ENCODE measurements at regions not wholly inside any gene's neighbourhood (a gene's known extent, or its start where the extent isn't known, plus 50 kb on each side); places are given as distances from the start of the nearest gene placed in this dataset.

- dilution Hi-C loops (cut with MboI; ENCODE audit: extremely low pct_ligation_motif_present, low sequenced_read_pairs), result no loop called here
- no peak for DNase-seq (ENCODE audit: low read depth, low spot score)
These were observed 110.1 kb upstream of the KIF5B start for GRCh38 chr10:32166365-32166764.

GRCh38 chr10:32163762-32164148 lies 107.5 kb upstream of the KIF5B start:
- Histone ChIP-seq H3K79me2 (ENCODE audit: control insufficient read depth, insufficient read depth, low read length) (no peaks in the 10 kb centered on the region), H2AFZ (ENCODE audit: control insufficient read depth, low read length) (no peak overlapping the region), H3K9me1 (ENCODE audit: control insufficient read depth, extremely low read depth, insufficient read depth, low read length) (no peaks in the 10 kb centered on the region), H3K27me3 (ENCODE audit: control insufficient read depth, extremely low read depth, insufficient read depth, low read length) (no peaks in the 10 kb centered on the region), H3K9me3 (ENCODE audit: control insufficient read depth, low read depth, low read length) (no peaks in the 10 kb centered on the region), H3K4me2 (ENCODE audit: control insufficient read depth, extremely low read depth, insufficient read depth, low read depth, low read length) (no peak overlapping the region), H3K9ac (ENCODE audit: control insufficient read depth, extremely low read depth, insufficient read depth, low read length) (no peak overlapping the region), H3K27ac (ENCODE audit: control insufficient read depth, insufficient read depth, low read length) (no peak overlapping the region), H3K4me1 (ENCODE audit: control insufficient read depth, extremely low read depth, insufficient read depth, low read length) (no peaks in the 10 kb centered on the region), H4K20me1 (ENCODE audit: control insufficient read depth, extremely low read depth, insufficient read depth, low read length) (no peaks in the 10 kb centered on the region), H3K4me3 (ENCODE audit: control insufficient read depth in 2 of 3, extremely low read depth in 1 of 3, insufficient read depth in 2 of 3, low read depth in 1 of 3, low read length in 3 of 3) (no peak overlapping the region), H3K36me3 (ENCODE audit: control insufficient read depth in 2 of 2, extremely low read depth in 1 of 2, insufficient read depth in 2 of 2, low read length in 2 of 2) (no peaks in the 10 kb centered on the region)
- TF ChIP-seq CTCF (optimal IDR thresholded peaks at IDR 0.05 in 1 of 3, IDR thresholded peaks at IDR 0.05 in 1 of 3, conservative IDR thresholded peaks at IDR 0.05 in 1 of 3; ENCODE audit: extremely low read depth in 1 of 3, insufficient read depth in 2 of 3, low read length in 3 of 3) (no peak), EZH2 (IDR thresholded peaks at IDR 0.05; ENCODE audit: low read length) (no peak)
- DNase-seq (ENCODE audit: low read depth, low spot score), result no peak
- dilution Hi-C loops (cut with MboI; ENCODE audit: extremely low pct_ligation_motif_present, low sequenced_read_pairs), result no loop called here
- FAIRE-seq, result no peak

More at GRCh38 chr10:32166365-32166764, 110.1 kb upstream of the KIF5B start:
- H3K27me3 ChIP-seq (ENCODE audit: control insufficient read depth, extremely low read depth, insufficient read depth, low read length), result no peaks in the 10 kb centered on the region
- peaks cover 4% of the 10 kb centered on the region for H3K4me1 ChIP-seq (ENCODE audit: control insufficient read depth, extremely low read depth, insufficient read depth, low read length)
- no peaks in the 10 kb centered on the region for H3K9me3 ChIP-seq (ENCODE audit: control insufficient read depth, low read depth, low read length)
- no peaks in the 10 kb centered on the region for H3K36me3 ChIP-seq (ENCODE audit: control insufficient read depth in 2 of 2, extremely low read depth in 1 of 2, insufficient read depth in 2 of 2, low read length in 2 of 2)
- H3K4me3 ChIP-seq (ENCODE audit: control insufficient read depth in 2 of 3, extremely low read depth in 1 of 3, insufficient read depth in 2 of 3, low read depth in 1 of 3, low read length in 3 of 3), result no peak overlapping the region
- H3K4me2 ChIP-seq (ENCODE audit: control insufficient read depth, extremely low read depth, insufficient read depth, low read depth, low read length), result no peak overlapping the region
- no peak overlapping the region for H2AFZ ChIP-seq (ENCODE audit: control insufficient read depth, low read length)
- no peak overlapping the region for H3K9ac ChIP-seq (ENCODE audit: control insufficient read depth, extremely low read depth, insufficient read depth, low read length)
- TF ChIP-seq EZH2 (IDR thresholded peaks at IDR 0.05; ENCODE audit: low read length) (no peak), CTCF (optimal IDR thresholded peaks at IDR 0.05 in 1 of 3, IDR thresholded peaks at IDR 0.05 in 1 of 3, conservative IDR thresholded peaks at IDR 0.05 in 1 of 3; ENCODE audit: extremely low read depth in 1 of 3, insufficient read depth in 2 of 3, low read length in 3 of 3) (no peak)
- no peaks in the 10 kb centered on the region for H3K79me2 ChIP-seq (ENCODE audit: control insufficient read depth, insufficient read depth, low read length)
- H3K9me1 ChIP-seq (ENCODE audit: control insufficient read depth, extremely low read depth, insufficient read depth, low read length), result no peaks in the 10 kb centered on the region
- no peak overlapping the region for H3K27ac ChIP-seq (ENCODE audit: control insufficient read depth, insufficient read depth, low read length)
- no peaks in the 10 kb centered on the region for H4K20me1 ChIP-seq (ENCODE audit: control insufficient read depth, extremely low read depth, insufficient read depth, low read length)
- FAIRE-seq, result no peak
